ENCODE measurements at regions not wholly inside any gene's neighbourhood (a gene's known extent, or its start where the extent isn't known, plus 50 kb on each side); places are given as distances from the start of the nearest gene placed in this dataset.
"Not testable (repeated sequence)": the region's sequence is repeated elsewhere in the genome, so short reads cannot be mapped to it uniquely, and the experiment has no call there.

DNA sequence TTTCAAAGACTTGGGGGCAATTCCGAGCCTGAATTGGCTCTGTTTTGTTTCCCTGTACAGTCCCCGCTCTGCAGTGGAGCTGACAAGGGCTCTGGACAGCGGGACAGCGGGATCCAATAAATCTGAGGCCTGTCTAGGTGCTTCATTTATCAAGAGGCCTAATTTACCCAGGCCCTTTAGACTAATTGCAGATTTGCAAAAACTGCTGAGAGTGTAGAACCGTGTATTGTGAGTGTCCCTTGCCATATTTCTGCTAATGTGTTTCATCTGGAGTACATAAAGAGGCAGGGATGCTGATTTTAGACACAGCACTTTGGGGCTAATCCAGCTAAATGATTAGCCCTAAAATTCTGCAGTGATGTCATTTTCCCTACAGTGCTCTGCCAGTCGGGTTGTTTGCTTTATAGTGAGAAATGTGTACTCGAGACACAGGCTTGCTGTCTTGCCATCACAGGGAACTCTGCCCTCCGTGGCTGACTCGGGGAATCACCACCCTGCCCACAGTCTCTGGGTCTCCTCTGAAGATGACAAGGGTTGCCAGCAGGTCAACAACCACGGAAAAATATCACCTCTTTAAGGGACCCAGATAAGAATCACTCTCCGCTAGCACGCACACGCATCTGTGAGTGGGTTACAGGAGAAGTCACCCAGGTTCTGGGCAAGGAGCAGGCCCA, 592.0 kb downstream of the BNC2 start:
- no peak for DNase-seq (ENCODE audit: low spot score)

DNA sequence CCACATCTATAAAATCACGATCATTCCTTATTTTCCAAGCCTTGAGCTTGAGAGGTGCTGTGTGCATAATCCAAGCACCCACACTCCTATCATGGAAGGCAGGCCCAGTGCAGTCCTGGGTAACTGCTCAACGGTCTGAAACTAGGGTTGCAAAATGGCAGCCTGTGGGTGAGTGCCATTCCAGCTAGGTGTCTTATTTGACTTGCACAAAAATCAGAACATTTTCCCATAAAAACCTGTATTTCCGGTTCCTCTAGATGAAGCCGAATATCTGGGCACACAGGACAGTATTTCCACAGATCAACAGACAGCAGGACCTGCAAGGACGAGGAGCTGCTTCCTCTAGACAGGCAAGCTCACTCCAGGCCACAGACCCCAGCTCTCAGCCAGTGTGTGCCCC, 588.8 kb downstream of the BNC2 start:
- DNase-seq (ENCODE audit: low spot score): no peak

GRCh38 chr9:16282216-16282615, 588.3 kb downstream of the BNC2 start:
- no peak for DNase-seq (ENCODE audit: low spot score)

DNA sequence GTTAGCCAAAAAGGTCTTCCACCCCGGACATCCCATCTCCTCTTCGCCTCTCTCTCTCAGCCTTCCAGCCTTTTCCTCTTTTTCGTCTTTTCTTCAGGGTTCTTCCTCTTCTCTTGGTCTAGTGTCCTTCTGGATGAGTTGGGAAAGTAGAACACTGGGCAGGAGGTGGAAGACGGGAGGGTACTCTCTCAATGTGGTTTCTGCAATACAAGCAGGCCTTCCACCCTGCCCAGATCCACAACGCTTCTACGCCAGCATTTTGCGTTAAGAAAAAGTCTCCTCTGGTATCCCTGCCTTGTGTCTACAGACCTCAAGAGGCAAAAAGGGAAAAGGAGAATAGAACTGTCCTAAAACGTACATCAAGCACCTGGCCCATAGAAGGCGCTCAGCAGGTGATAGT, 587.8 kb downstream of the BNC2 start:
- no peak for DNase-seq (ENCODE audit: low spot score)

- DNase-seq (ENCODE audit: low spot score): no peak
Observed at GRCh38 chr9:16286160-16286559, 584.3 kb downstream of the BNC2 start.

GRCh38 chr9:16289639-16290038, 580.8 kb downstream of the BNC2 start:
- DNase-seq (ENCODE audit: low spot score): no peak

GRCh38 chr9:16290169-16290568, 580.3 kb downstream of the BNC2 start:
- no peak for DNase-seq (ENCODE audit: low spot score)

DNA sequence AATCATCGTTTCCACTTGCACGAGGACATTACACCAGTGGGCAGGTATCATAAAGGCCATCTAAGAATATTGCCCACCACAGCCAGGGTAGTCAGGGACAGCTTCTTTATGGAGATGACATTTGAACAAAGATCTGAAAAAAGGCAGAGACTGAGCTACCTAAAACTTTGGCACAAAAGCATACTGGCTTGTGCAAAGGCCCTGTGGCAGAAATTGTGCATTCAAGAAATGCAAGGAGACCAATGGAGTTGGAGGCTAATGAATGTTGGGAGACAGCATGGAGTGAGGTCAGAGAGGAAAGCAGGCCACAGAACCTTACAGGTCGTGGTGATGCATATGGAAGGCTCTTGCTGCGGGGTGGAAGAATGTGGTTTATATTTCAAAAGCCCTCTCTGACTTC, 578.5 kb downstream of the BNC2 start:
- DNase-seq (ENCODE audit: low spot score): no peak

DNA sequence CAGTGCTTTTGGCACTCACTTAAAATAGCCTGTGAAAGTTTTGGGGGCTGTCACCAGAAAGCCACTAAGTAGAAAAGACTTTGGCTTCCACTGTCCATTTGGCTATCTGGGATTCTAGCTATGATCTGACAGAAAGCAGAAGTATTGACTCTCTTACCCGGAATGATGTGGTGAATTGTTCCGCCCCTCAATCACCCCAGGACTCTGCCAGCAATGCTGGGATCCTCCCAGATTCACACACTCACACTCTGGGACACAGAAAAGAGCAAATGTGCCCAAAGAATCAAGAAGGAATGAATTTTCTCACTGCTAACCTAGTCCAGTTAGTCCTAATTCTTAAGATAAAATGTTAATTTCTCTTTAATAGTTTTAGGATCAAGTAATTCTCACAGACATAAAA, 576.9 kb downstream of the BNC2 start:
- no peak for DNase-seq (ENCODE audit: low spot score)

DNA sequence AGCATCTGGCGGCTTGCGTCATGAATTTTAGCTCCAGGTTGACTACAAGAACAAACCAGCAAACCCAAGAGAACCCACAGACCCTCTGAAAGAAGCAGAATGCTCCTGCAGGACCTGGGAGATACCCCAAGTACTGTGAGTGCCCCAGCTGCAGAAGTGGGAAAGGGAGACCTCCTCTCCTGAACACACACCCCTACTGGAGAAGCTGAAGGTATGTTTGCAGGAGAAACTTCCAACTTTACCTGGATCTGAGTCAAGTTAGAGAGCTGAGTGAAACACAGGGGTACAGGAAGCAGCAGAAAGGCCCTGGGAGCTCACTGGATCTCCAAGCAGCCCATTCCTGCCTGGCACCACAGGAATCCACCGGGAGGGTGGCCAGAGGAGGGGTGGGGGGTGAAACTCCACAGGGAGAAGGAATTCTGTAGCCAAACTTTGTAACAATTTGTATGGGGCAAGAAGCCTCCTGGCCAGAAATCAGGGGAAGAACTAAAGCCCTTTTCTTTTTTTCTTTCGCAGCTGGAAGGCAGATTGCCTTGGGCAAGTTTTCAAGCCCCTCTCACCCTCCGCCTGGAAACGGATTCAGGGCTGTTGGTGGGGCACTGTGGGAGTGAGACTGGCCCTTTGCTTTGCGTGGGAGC, 576.2 kb downstream of the BNC2 start:
- no peak for DNase-seq (ENCODE audit: low spot score)

DNA sequence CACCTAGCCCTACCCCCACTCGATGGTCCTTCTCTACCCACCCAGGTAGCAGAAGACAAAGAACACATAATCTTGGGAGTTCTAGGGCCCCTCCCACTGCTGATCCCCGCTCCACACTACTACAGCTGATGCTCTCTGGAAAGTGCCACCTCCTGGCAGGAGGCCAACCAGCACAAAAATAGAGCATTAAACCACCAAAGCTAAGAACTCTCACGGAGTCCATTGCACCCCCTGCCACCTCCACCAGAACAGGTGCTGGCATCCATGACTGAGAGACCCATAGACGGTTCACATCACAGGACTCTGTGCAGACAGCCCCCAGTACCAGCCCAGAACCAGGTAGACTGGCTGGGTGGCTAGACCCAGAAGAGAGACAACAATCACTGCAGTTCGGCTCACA, 575.5 kb downstream of the BNC2 start:
- not testable (repeated sequence) for DNase-seq (ENCODE audit: low spot score)

DNA sequence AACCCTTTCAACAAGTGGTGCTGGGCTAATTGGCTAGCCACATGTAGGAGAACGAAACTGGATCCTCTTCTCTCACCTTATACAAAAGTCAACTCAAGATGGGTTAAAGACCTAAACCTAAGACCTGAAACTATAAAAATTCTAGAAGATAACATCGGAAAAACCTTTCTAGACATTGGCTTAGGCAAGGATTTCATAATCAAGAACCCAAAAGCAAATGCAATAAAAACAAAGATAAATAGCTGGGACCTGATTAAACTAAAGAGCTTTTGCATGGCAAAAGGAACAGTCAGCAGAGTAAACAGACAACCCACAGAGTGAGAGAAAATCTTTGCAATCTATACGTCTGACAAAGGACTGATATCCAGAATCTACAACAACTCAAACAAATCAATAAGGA, 571.1 kb downstream of the BNC2 start:
- DNase-seq (ENCODE audit: low spot score): not testable (repeated sequence)

GRCh38 chr9:16303506-16303905, 567.0 kb downstream of the BNC2 start:
- no peak for DNase-seq (ENCODE audit: low spot score)

GRCh38 chr9:16304301-16304700, 566.2 kb downstream of the BNC2 start:
- DNase-seq (ENCODE audit: low spot score): no peak

DNA sequence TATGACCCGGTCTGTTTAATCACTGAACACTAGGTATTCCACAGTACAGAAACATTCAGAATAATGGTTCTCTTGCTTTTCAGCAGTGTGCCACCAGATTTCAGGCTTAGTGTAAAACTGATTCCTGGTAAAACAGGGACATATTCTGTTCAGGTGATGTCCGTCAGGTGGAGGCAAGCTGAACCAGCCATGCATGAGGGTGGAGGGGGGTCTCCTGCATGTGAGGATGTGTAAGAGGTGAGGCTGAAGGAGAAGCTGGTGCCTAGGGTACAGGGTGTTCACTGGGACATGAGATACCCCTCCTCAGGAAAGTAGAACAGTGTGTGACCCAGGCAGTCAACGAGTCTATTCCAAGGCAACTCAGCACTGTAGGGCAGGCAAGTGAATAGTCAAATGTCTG, 563.9 kb downstream of the BNC2 start:
- DNase-seq (ENCODE audit: low spot score): no peak

GRCh38 chr9:16307626-16308195, 562.8 kb downstream of the BNC2 start:
- DNase-seq (ENCODE audit: low spot score): no peak

- no peak for DNase-seq (ENCODE audit: low spot score)
Observed at GRCh38 chr9:16308645-16309044, 561.8 kb downstream of the BNC2 start.

DNA sequence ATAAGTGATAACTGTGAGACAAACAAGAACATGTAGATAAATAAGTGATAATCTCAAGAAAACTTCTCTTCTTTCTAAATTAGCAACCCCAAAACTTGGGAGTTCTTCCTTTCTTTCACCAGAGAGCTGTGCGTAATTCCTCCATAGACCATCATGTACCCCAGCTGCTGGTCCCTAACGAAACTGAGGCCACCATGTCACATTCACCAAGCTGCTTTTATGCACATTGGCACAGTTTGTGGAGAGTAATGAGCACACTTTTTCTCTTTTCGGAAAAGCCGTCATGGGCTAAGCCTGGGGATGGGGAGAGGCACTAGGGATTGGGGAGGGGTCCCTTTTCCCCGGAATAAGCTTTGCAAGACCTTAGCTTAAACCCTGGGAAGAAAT, 561.4 kb downstream of the BNC2 start:
- no peak for DNase-seq (ENCODE audit: low spot score)

GRCh38 chr9:16309469-16310271, 560.8 kb downstream of the BNC2 start:
- DNase-seq (ENCODE audit: low spot score): peak; percentile 33

- no peak for DNase-seq (ENCODE audit: low spot score)
Observed at GRCh38 chr9:16310278-16311110, 560.0 kb downstream of the BNC2 start.

DNA sequence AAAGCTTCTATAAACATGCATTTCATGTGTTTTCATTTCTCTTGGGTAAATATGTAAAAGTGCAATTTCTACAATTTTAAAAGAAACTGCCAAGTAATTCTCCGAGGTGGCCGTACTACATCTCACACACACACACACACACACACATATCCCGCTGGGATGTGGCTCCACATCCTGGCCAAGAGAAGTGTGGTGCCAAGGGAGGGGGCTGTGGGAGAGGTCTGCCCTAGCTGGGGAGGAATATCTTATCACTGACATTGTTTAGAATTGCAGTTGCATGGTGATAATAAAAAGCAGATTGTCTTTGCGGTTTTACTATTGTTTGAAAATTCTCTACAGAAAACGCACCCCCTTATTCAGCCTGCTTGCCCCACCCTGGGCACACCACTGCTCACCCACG, 558.4 kb downstream of the BNC2 start:
- DNase-seq (ENCODE audit: low spot score): no peak

DNA sequence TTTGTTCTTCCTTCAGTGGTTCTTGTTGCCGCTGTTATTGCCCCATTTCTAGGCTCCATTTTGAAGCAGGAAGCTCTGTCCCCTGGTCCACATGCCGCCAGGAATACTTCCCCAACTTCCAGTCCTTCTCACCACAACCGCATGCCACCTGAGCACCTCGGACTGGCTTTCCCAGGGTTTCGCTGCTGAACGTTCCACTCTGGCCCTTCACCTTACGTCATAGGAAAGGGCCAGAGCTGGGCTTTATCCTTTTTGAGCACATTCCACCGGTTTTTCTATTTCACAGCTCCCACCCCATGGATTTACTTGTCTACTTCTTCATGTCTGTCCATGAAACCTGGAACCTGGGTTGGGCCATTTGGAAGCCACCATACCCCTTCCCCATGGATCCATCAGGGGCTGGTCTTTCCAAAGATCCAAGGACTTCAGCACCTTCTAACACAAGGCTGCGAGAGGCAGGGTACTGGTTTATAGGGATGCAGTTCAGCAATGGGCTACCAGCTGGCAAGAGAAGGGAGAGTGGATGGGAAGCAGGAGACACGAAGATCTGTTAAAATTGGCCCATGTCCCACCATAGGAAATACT, 557.4 kb downstream of the BNC2 start:
- DNase-seq (ENCODE audit: low spot score): no peak
